ENCODE measurements at regions not wholly inside any gene's neighbourhood (a gene's known extent, or its start where the extent isn't known, plus 50 kb on each side); places are given as distances from the start of the nearest gene placed in this dataset.

- no peak for DNase-seq (ENCODE audit: low read depth in 2 of 2, low spot score in 1 of 2)
These were observed 1054.8 kb downstream of the MAT2B start for GRCh38 chr5:164560216-164560615.

GRCh38 chr5:164561933-164562872 is 1056.8 kb downstream of the MAT2B start:
- DNase-seq (ENCODE audit: low read depth in 2 of 2, low spot score in 1 of 2) = no peak

- no peak for DNase-seq (ENCODE audit: low read depth in 2 of 2, low spot score in 1 of 2)
These were observed 1058.0 kb downstream of the MAT2B start for GRCh38 chr5:164563370-164563769.

GRCh38 chr5:164573397-164573796 is 1068.0 kb downstream of the MAT2B start:
- DNase-seq (ENCODE audit: low read depth in 2 of 2, low spot score in 1 of 2) = no peak

- DNase-seq (ENCODE audit: low read depth in 2 of 2, low spot score in 1 of 2) = no peak
These were observed 1071.8 kb downstream of the MAT2B start for GRCh38 chr5:164577201-164577600.

GRCh38 chr5:164577742-164578141 is 1072.3 kb downstream of the MAT2B start:
- no peak for DNase-seq (ENCODE audit: low read depth in 2 of 2, low spot score in 1 of 2)

GRCh38 chr5:164578401-164578800 is 1073.0 kb downstream of the MAT2B start:
- DNase-seq (ENCODE audit: low read depth in 2 of 2, low spot score in 1 of 2) = no peak

GRCh38 chr5:164578911-164579310 is 1073.5 kb downstream of the MAT2B start:
- no peak for DNase-seq (ENCODE audit: low read depth in 2 of 2, low spot score in 1 of 2)

GRCh38 chr5:164580155-164580554 is 1074.7 kb downstream of the MAT2B start:
- no peak for DNase-seq (ENCODE audit: low read depth in 2 of 2, low spot score in 1 of 2)

- no peak for DNase-seq (ENCODE audit: low read depth in 2 of 2, low spot score in 1 of 2)
These were observed 1076.5 kb downstream of the MAT2B start for GRCh38 chr5:164581889-164582288.

GRCh38 chr5:164593982-164594381 is 1088.6 kb downstream of the MAT2B start:
- DNase-seq (ENCODE audit: low read depth in 2 of 2, low spot score in 1 of 2) = no peak

- no peak for DNase-seq (ENCODE audit: low read depth in 2 of 2, low spot score in 1 of 2)
These were observed 1092.0 kb downstream of the MAT2B start for GRCh38 chr5:164597293-164597900.

- no peak for DNase-seq (ENCODE audit: low read depth in 2 of 2, low spot score in 1 of 2)
These were observed 1094.9 kb downstream of the MAT2B start for GRCh38 chr5:164600274-164600673.

- DNase-seq (ENCODE audit: low read depth in 2 of 2, low spot score in 1 of 2) = no peak
These were observed 1095.6 kb downstream of the MAT2B start for GRCh38 chr5:164600929-164601535.

- DNase-seq (ENCODE audit: low read depth in 2 of 2, low spot score in 1 of 2) = no peak
These were observed 1103.1 kb downstream of the MAT2B start for GRCh38 chr5:164608507-164608906.

- DNase-seq (ENCODE audit: low read depth in 2 of 2, low spot score in 1 of 2) = no peak
These were observed 1105.0 kb downstream of the MAT2B start for GRCh38 chr5:164610374-164610773.

GRCh38 chr5:164614707-164615106 is 1109.3 kb downstream of the MAT2B start:
- DNase-seq (ENCODE audit: low read depth in 2 of 2, low spot score in 1 of 2) = no peak

GRCh38 chr5:164617290-164617689 is 1111.9 kb downstream of the MAT2B start:
- no peak for DNase-seq (ENCODE audit: low read depth in 2 of 2, low spot score in 1 of 2)

- no peak for DNase-seq (ENCODE audit: low read depth in 2 of 2, low spot score in 1 of 2)
These were observed 1121.6 kb downstream of the MAT2B start for GRCh38 chr5:164627021-164627420.

GRCh38 chr5:164636456-164636855 is 1131.0 kb downstream of the MAT2B start:
- no peak for DNase-seq (ENCODE audit: low read depth in 2 of 2, low spot score in 1 of 2)

GRCh38 chr5:164637931-164638521 is 1132.6 kb downstream of the MAT2B start:
- no peak for DNase-seq (ENCODE audit: low read depth in 2 of 2, low spot score in 1 of 2)

GRCh38 chr5:164649266-164649665 is 1143.8 kb downstream of the MAT2B start:
- no peak for DNase-seq (ENCODE audit: low read depth in 2 of 2, low spot score in 1 of 2)

Data from stimulated activated CD8-positive, alpha-beta memory T cell treated with anti-CD3 and anti-CD28 coated beads, Interleukin-4, amount 100 ng/mL, for 1 hour (primary cell).